Adrenal gland (tissue), 9 donors: ENCODE measurements at regions not wholly inside any gene's neighbourhood (a gene's known extent, or its start where the extent isn't known, plus 50 kb on each side); places are given as distances from the start of the nearest gene placed in this dataset.

Experiments used
- DNase-seq, 7 donors: peaks; one replicate each; pipeline ENCODE4 v3.0.0-alpha.2; 2019 to 2020
- H3K27ac ChIP-seq, 5 donors: fragments of 200-600 bp; sonication (generic) in 4 of 5; 1 replicate in 3 of 5; 2 replicates in 2 of 5; pipeline versions ENCODE4 v1.5.1 to v1.8.0; 2016 to 2020; ENCODE audit warnings: mild to moderate bottlenecking in 1 of 5
- H3K27me3 ChIP-seq: fragments of 200-600 bp; 2 replicates; pipeline ENCODE4 v1.8.0; 2021
- H3K36me3 ChIP-seq, 2 donors: fragments of 200-600 bp; replicated peaks in 1 of 2; 1 replicate in 1 of 2; 2 replicates in 1 of 2; pipeline versions ENCODE4 v1.5.1 to v1.8.0; 2018 to 2022
- H3K4me1 ChIP-seq, 2 donors: fragments of 200-600 bp; replicated peaks in 1 of 2; 1 replicate in 1 of 2; 2 replicates in 1 of 2; pipeline versions ENCODE4 v1.5.1 to v1.8.0; 2018 to 2021
- H3K4me3 ChIP-seq, 4 donors: fragments of 200-600 bp; sonication (generic) in 3 of 4; one replicate each; pipeline ENCODE4 v1.5.1; 2016 to 2018
- H3K9me3 ChIP-seq, 3 donors: fragments of 200-600 bp; sonication (generic) in 1 of 3; replicated peaks in 1 of 3; 1 replicate in 2 of 3; 2 replicates in 1 of 3; pipeline versions ENCODE4 v1.5.1 to v1.8.0; 2016 to 2021
- POLR2A ChIP-seq, 2 donors: fragments of 450-650 bp; IDR thresholded peaks; one replicate each; pipeline ENCODE4 v1.6.1; 2017; ENCODE audit warnings: antibody characterized with exemption in 2 of 2, mild to moderate bottlenecking in 2 of 2, moderate library complexity in 1 of 2
- WGBS, 4 donors: extraction: QIAGEN DNeasy Blood & Tissue Kit in 2 of 4; methylation state at CpG; one replicate each; pipeline versions ENCODE4 v1.1.5 to v1.1.7; 2013 to 2017; 5-methylcytosine and 5-hydroxymethylcytosine counted together
- intact Hi-C, 2 donors: fragments of 100-400 bp; cut with DNase I; formaldehyde crosslinking; loops; one replicate each; pipeline versions ENCODE4 v1.14.1 to v1.15.0; 2022 to 2023
- TF ChIP-seq, protein P1 (sequence below), 6 experiments: fragments of 450-650 bp in 4 of 6; fragments of 200-600 bp in 2 of 6; sonication (generic) in 1 of 6; IDR thresholded peaks; 1 replicate in 5 of 6; 2 replicates in 1 of 6; pipeline versions ENCODE4 v1.5.1 to v1.8.0; 2016 to 2021; ENCODE audit warnings: antibody characterized with exemption in 6 of 6, mild to moderate bottlenecking in 2 of 6, moderate library complexity in 1 of 6
- donor health status: healthy with polysubstance abuse.
- donor health status: Bipolar disorder and iron deficiency.
- donor health status: DM: yes; HTN: yes; CAD: no.
- donor health status: DM: no; HTN: no; CAD: no.
- donor health status: DM: no; HTN: no; CAD: no.

- Histone ChIP-seq H3K4me1 (no peaks in the 10 kb centered on the region), H3K27ac (no peak overlapping the region), H3K36me3 (no peaks in the 10 kb centered on the region), H3K4me3 (no peak overlapping the region), H3K9me3 (no peaks in the 10 kb centered on the region), H3K27me3 (no peaks in the 10 kb centered on the region)
- intact Hi-C loops, result no loop called here
- no peak for DNase-seq
- TF ChIP-seq, protein P1, sequence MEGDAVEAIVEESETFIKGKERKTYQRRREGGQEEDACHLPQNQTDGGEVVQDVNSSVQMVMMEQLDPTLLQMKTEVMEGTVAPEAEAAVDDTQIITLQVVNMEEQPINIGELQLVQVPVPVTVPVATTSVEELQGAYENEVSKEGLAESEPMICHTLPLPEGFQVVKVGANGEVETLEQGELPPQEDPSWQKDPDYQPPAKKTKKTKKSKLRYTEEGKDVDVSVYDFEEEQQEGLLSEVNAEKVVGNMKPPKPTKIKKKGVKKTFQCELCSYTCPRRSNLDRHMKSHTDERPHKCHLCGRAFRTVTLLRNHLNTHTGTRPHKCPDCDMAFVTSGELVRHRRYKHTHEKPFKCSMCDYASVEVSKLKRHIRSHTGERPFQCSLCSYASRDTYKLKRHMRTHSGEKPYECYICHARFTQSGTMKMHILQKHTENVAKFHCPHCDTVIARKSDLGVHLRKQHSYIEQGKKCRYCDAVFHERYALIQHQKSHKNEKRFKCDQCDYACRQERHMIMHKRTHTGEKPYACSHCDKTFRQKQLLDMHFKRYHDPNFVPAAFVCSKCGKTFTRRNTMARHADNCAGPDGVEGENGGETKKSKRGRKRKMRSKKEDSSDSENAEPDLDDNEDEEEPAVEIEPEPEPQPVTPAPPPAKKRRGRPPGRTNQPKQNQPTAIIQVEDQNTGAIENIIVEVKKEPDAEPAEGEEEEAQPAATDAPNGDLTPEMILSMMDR (IDR thresholded peaks at IDR 0.05), result no peak
- TF ChIP-seq POLR2A (IDR thresholded peaks at IDR 0.05), result no peak
- 93 to 97% (median 94%) methylated on average over 2 of the region's 2 CpGs for WGBS, 4 donors
These were observed 71.1 kb upstream of the RFC3 start for GRCh38 chr13:33746867-33747266.

DNA sequence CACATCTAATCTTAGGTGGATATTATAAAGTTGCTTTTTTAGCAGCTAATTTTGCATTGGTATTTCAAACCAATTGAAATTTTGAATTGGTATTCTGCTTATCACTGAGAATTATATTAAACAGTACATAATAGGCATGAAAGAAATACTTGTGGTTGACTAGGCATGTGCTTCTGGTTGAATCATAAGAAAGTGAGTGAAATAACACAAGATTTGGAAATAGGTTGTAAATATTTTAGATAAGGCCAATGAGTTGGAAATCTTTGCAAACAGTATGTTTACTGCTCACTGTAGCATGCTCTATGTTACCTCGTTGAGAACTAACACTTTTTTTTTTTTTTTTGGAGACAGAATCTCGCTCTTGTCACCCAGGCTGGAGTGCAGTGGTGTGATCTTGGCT, 66.8 kb upstream of the RFC3 start:
- no peaks in the 10 kb centered on the region for H3K27me3 ChIP-seq
- WGBS, 4 donors, result 47 to 66% (median 55%) methylated on average over 2 of the region's 2 CpGs
- no peaks in the 10 kb centered on the region for H3K9me3 ChIP-seq
- no peak overlapping the region for H3K27ac ChIP-seq
- DNase-seq, result no peak
- H3K36me3 ChIP-seq, result no peaks in the 10 kb centered on the region
- no peak overlapping the region for H3K4me3 ChIP-seq
- intact Hi-C loops, result no loop called here
- H3K4me1 ChIP-seq, result no peaks in the 10 kb centered on the region
- no peak for TF ChIP-seq POLR2A (IDR thresholded peaks at IDR 0.05)
- TF ChIP-seq, protein P1 (IDR thresholded peaks at IDR 0.05), result no peak

- Histone ChIP-seq H3K4me1 (no peaks in the 10 kb centered on the region), H3K27me3 (no peaks in the 10 kb centered on the region), H3K9me3 (no peaks in the 10 kb centered on the region), H3K36me3 (no peaks in the 10 kb centered on the region), H3K4me3 (no peak overlapping the region), H3K27ac (no peak overlapping the region)
- no peak for DNase-seq
- intact Hi-C loops, result no loop called here
- TF ChIP-seq, protein P1 (IDR thresholded peaks at IDR 0.05), result no peak
- no peak for TF ChIP-seq POLR2A (IDR thresholded peaks at IDR 0.05)
These were observed 65.9 kb upstream of the RFC3 start for GRCh38 chr13:33752094-33752493.

DNA sequence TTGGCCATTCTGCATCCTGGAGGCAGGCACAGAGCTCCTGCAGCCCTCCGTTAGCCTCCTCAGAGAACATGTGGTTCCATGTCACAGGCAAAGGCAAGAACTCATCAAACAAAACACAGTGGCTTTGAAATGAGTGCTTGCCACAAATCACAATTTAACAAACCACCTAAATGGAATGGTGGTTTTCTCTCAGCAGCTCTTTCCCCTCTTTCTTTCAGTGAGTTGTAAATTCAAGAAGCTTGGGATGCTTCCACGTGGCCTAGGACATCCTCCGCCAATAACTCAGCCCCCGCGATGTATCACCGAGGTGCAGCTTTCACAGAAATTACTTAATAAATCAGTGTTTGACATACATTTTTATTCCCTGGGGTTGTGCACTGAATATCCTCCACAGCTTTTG, 65.4 kb upstream of the RFC3 start:
- no peaks in the 10 kb centered on the region for H3K27me3 ChIP-seq
- H3K9me3 ChIP-seq, result no peaks in the 10 kb centered on the region
- WGBS, 4 donors, result 81 to 87% (median 83%) methylated on average over 6 of the region's 6 CpGs
- DNase-seq, result no peak
- no peak overlapping the region for H3K4me3 ChIP-seq
- H3K4me1 ChIP-seq, result no peaks in the 10 kb centered on the region
- no peak overlapping the region for H3K27ac ChIP-seq
- intact Hi-C loops, result no loop called here
- H3K36me3 ChIP-seq, result no peaks in the 10 kb centered on the region
- TF ChIP-seq, protein P1 (IDR thresholded peaks at IDR 0.05), result no peak
- TF ChIP-seq POLR2A (IDR thresholded peaks at IDR 0.05), result no peak
